OCI-LY1 (cell line): ENCODE measurements at regions not wholly inside any gene's neighbourhood (a gene's known extent, or its start where the extent isn't known, plus 50 kb on each side); places are given as distances from the start of the nearest gene placed in this dataset.

Experiments
- H2AFZ ChIP-seq: fragments of 200-600 bp; sonication (generic), shearing (Covaris generic); 2 replicates; pipeline ENCODE4 v1.6.0; 2014; ENCODE audit warnings: antibody characterized with exemption, mild to moderate bottlenecking, low read length
- H3F3A ChIP-seq: fragments of 200-600 bp; sonication (generic), shearing (Covaris generic); 2 replicates; pipeline ENCODE4 v1.6.0; 2014; ENCODE audit warnings: mild to moderate bottlenecking, antibody characterized with exemption, low read length, moderate library complexity; ENCODE audit not compliant: insufficient read depth
- H3K27ac ChIP-seq: fragments of 200-600 bp; sonication (generic); 2 replicates; pipeline ENCODE4 v1.5.1; 2014; ENCODE audit warnings: low read length, mixed run types, mild to moderate bottlenecking, low read depth; ENCODE audit not compliant: poor library complexity, severe bottlenecking
- H3K27me3 ChIP-seq: fragments of 200-600 bp; sonication (generic); 2 replicates; pipeline ENCODE4 v1.6.0; 2014; ENCODE audit warnings: antibody characterized with exemption, mild to moderate bottlenecking, low read length, moderate library complexity; ENCODE audit not compliant: insufficient read depth
- H3K36me3 ChIP-seq: fragments of 200-600 bp; sonication (generic); 2 replicates; pipeline ENCODE4 v1.6.1; 2014; ENCODE audit warnings: mild to moderate bottlenecking, antibody characterized with exemption, low read length, moderate library complexity, mixed read lengths; ENCODE audit not compliant: insufficient read depth
- H3K4me1 ChIP-seq: fragments of 200-600 bp; sonication (generic); 2 replicates; pipeline ENCODE4 v1.5.1; 2014; ENCODE audit warnings: mild to moderate bottlenecking, low read length, moderate library complexity; ENCODE audit not compliant: insufficient read depth, severe bottlenecking
- H3K4me2 ChIP-seq: fragments of 200-600 bp; sonication (generic), shearing (Covaris generic); 2 replicates; pipeline ENCODE4 v1.6.1; 2014; ENCODE audit warnings: low read length
- H3K4me3 ChIP-seq: fragments of 200-600 bp; sonication (generic); 2 replicates; pipeline ENCODE4 v1.5.1; 2014; ENCODE audit warnings: low read length, low read depth, mild to moderate bottlenecking, mixed read lengths; ENCODE audit not compliant: poor library complexity, severe bottlenecking
- H3K79me2 ChIP-seq: fragments of 200-600 bp; shearing (Covaris generic); 2 replicates; pipeline ENCODE4 v1.6.1; 2016; ENCODE audit warnings: mixed run types, low read length, mixed read lengths; ENCODE audit not compliant: insufficient read depth
- H3K9ac ChIP-seq: fragments of 200-600 bp; sonication (generic), shearing (Covaris generic); 2 replicates; pipeline ENCODE4 v1.6.1; 2014; ENCODE audit warnings: mild to moderate bottlenecking, low read length, mixed read lengths
- H3K9me2 ChIP-seq: fragments of 200-600 bp; sonication (generic), shearing (Covaris generic); 2 replicates; pipeline ENCODE4 v1.6.1; 2014; ENCODE audit warnings: low read depth, mild to moderate bottlenecking, low read length, mixed read lengths
- H3K9me3 ChIP-seq: fragments of 200-600 bp; shearing (Covaris generic); 2 replicates; pipeline ENCODE4 v1.6.1; 2014; ENCODE audit warnings: low read length, mixed read lengths
- H4K20me1 ChIP-seq: fragments of 200-600 bp; sonication (generic), shearing (Covaris generic); 2 replicates; pipeline ENCODE4 v1.6.0; 2016; ENCODE audit warnings: mild to moderate bottlenecking, low read length; ENCODE audit not compliant: insufficient read depth
- EZH2 ChIP-seq: fragments of 200-600 bp; sonication (generic), shearing (Covaris generic); IDR thresholded peaks from 2 replicates; pipeline ENCODE4 v1.8.0; 2017; ENCODE audit warnings: borderline replicate concordance, mixed run types, mild to moderate bottlenecking, antibody characterized with exemption, low read length, moderate library complexity, mixed read lengths
- TF ChIP-seq, protein P1 (sequence below): fragments of 200-600 bp; sonication (generic), shearing (Covaris generic); IDR thresholded peaks from 2 replicates; pipeline ENCODE4 v1.5.1; 2017; ENCODE audit warnings: mild to moderate bottlenecking, antibody characterized with exemption, low read length, moderate library complexity, mixed read lengths

DNA sequence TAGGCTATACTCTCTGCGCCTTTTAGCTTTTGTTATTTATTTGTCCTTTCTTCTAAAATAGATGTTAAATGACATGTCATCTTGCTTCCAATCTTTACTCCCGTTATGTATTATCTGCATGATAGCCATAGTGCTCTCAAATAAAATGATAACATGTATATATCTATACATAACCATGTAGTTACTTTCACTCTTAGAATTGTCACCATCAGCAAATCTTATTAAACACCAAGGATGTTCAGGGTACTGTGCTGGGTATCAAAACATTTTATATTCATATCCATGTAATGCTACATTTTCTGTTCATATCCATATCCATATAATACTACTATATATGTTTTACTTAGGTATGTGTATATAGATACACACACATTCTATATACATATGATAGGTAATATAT lies 176.4 kb upstream of the CHST9 start:
- Histone ChIP-seq H3K27ac (no peak overlapping the region), H3K9ac (no peak overlapping the region), H3K27me3 (no peaks in the 10 kb centered on the region), H2AFZ (no peak overlapping the region), H3K9me3 (no peaks in the 10 kb centered on the region), H3K4me3 (no peak overlapping the region), H3K79me2 (no peaks in the 10 kb centered on the region), H3K36me3 (no peaks in the 10 kb centered on the region), H3K4me1 (no peaks in the 10 kb centered on the region), H4K20me1 (no peaks in the 10 kb centered on the region), H3F3A (no peaks in the 10 kb centered on the region), H3K9me2 (no peaks in the 10 kb centered on the region), H3K4me2 (no peak overlapping the region)
- TF ChIP-seq, protein P1, sequence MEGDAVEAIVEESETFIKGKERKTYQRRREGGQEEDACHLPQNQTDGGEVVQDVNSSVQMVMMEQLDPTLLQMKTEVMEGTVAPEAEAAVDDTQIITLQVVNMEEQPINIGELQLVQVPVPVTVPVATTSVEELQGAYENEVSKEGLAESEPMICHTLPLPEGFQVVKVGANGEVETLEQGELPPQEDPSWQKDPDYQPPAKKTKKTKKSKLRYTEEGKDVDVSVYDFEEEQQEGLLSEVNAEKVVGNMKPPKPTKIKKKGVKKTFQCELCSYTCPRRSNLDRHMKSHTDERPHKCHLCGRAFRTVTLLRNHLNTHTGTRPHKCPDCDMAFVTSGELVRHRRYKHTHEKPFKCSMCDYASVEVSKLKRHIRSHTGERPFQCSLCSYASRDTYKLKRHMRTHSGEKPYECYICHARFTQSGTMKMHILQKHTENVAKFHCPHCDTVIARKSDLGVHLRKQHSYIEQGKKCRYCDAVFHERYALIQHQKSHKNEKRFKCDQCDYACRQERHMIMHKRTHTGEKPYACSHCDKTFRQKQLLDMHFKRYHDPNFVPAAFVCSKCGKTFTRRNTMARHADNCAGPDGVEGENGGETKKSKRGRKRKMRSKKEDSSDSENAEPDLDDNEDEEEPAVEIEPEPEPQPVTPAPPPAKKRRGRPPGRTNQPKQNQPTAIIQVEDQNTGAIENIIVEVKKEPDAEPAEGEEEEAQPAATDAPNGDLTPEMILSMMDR: no peak
- no peak for TF ChIP-seq EZH2

DNA sequence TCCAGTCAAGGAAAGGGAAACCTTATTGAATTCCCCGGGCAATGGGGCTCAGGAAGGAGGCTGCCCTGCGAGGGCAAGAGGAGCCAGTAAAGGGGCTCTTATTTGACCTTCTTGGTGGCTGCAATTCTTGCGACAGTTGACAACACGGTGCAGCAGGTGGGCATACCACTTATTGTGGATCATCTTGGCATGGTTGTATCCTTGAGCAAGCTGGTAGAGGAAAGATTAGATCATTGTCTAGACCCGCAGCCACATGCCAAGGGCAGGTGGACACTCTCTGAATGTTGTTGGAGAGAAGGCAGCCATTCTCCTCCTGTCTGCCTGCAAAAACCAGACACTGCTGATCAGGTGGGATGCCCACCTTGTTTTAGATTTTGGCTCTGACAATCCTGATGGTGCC lies 170.2 kb upstream of the CHST9 start:
- H3K9me2 ChIP-seq: no peaks in the 10 kb centered on the region
- no peak overlapping the region for H3K4me2 ChIP-seq
- H3K9ac ChIP-seq: no peak overlapping the region
- H3K4me3 ChIP-seq: no peak overlapping the region
- H3K27ac ChIP-seq: no peak overlapping the region
- H3F3A ChIP-seq: no peaks in the 10 kb centered on the region
- no peaks in the 10 kb centered on the region for H4K20me1 ChIP-seq
- TF ChIP-seq, protein P1: no peak
- no peak for TF ChIP-seq EZH2
- no peaks in the 10 kb centered on the region for H3K79me2 ChIP-seq
- no peaks in the 10 kb centered on the region for H3K9me3 ChIP-seq
- no peaks in the 10 kb centered on the region for H3K36me3 ChIP-seq
- no peaks in the 10 kb centered on the region for H3K27me3 ChIP-seq
- H3K4me1 ChIP-seq: no peaks in the 10 kb centered on the region
- no peak overlapping the region for H2AFZ ChIP-seq

DNA sequence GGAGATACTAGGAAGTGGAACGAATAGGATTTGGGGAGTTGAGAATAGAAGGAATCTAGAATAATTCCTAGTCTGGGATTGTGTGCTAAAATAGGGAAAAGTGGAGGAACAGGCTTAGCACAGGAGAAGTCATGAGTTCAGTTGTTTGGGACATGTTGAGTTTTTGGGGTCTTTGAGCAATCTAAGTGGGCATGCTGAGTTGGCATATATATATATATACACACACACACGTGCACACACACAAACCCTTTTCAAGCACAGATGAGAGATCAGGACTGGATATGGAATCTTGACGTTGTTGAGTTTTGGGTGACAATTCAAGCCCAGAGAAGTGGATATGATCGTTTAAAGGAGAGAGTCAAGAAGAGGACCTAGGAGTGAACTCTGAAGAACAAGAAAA lies 168.2 kb upstream of the CHST9 start:
- H3K9me3 ChIP-seq: no peaks in the 10 kb centered on the region
- H3K27me3 ChIP-seq: no peaks in the 10 kb centered on the region
- H3K9ac ChIP-seq: no peak overlapping the region
- H3K27ac ChIP-seq: no peak overlapping the region
- TF ChIP-seq, protein P1: no peak
- no peak for TF ChIP-seq EZH2
- no peaks in the 10 kb centered on the region for H3K79me2 ChIP-seq
- H3K4me3 ChIP-seq: no peak overlapping the region
- no peaks in the 10 kb centered on the region for H3K36me3 ChIP-seq
- no peaks in the 10 kb centered on the region for H3K4me1 ChIP-seq
- no peak overlapping the region for H3K4me2 ChIP-seq
- H3K9me2 ChIP-seq: no peaks in the 10 kb centered on the region
- H3F3A ChIP-seq: no peaks in the 10 kb centered on the region
- H2AFZ ChIP-seq: no peak overlapping the region
- H4K20me1 ChIP-seq: no peaks in the 10 kb centered on the region
